RPMI8226 (cell line): ENCODE measurements at regions not wholly inside any gene's neighbourhood (a gene's known extent, or its start where the extent isn't known, plus 50 kb on each side); places are given as distances from the start of the nearest gene placed in this dataset.
"Not testable (repeated sequence)": the region's sequence is repeated elsewhere in the genome, so short reads cannot be mapped to it uniquely, and the experiment has no call there.

Experiments
- DNase-seq: peaks from one replicate; pipeline ENCODE4 v3.0.0-alpha.2; 2015

GRCh38 chr6:27617046-27617687 lies 144.3 kb upstream of the ZNF184 start:
- no peak for DNase-seq

- no peak for DNase-seq
Observed at GRCh38 chr6:27616328-27617045, 143.6 kb upstream of the ZNF184 start.

GRCh38 chr6:27611451-27611850 lies 138.5 kb upstream of the ZNF184 start:
- no peak for DNase-seq

GRCh38 chr6:27608916-27609883 lies 136.3 kb upstream of the ZNF184 start:
- peak; percentile 70 for DNase-seq

GRCh38 chr6:27605401-27606342 lies 132.8 kb upstream of the ZNF184 start:
- DNase-seq: peak; percentile 68

GRCh38 chr6:27604986-27605385 lies 132.1 kb upstream of the ZNF184 start:
- no peak for DNase-seq

- DNase-seq: no peak
Observed at GRCh38 chr6:27601668-27602254, 128.9 kb upstream of the ZNF184 start.

GRCh38 chr6:27599859-27600532 lies 127.1 kb upstream of the ZNF184 start:
- DNase-seq: no peak

GRCh38 chr6:27597031-27597567 lies 124.2 kb upstream of the ZNF184 start:
- DNase-seq: not testable (repeated sequence)

GRCh38 chr6:27593861-27594260 lies 121.0 kb upstream of the ZNF184 start:
- DNase-seq: no peak

GRCh38 chr6:27593200-27593818 lies 120.4 kb upstream of the ZNF184 start:
- DNase-seq: peak; percentile 11

GRCh38 chr6:27592481-27593199 lies 119.7 kb upstream of the ZNF184 start:
- peak; percentile 88 for DNase-seq

GRCh38 chr6:27591699-27592480 lies 119.0 kb upstream of the ZNF184 start:
- peak; percentile 74 for DNase-seq

GRCh38 chr6:27585316-27585715 lies 112.4 kb upstream of the ZNF184 start:
- not testable (repeated sequence) for DNase-seq

GRCh38 chr6:27584326-27584725 lies 111.4 kb upstream of the ZNF184 start:
- DNase-seq: no peak

GRCh38 chr6:27582928-27583725 lies 110.2 kb upstream of the ZNF184 start:
- DNase-seq: peak; percentile 76

- no peak for DNase-seq
Observed at GRCh38 chr6:27579973-27580372, 107.1 kb upstream of the ZNF184 start.

- DNase-seq: no peak
Observed at GRCh38 chr6:27577922-27578321, 105.0 kb upstream of the ZNF184 start.
